Breast epithelium (tissue), 3 donors: ENCODE measurements at regions not wholly inside any gene's neighbourhood (a gene's known extent, or its start where the extent isn't known, plus 50 kb on each side); places are given as distances from the start of the nearest gene placed in this dataset.

Experiments
- CTCF ChIP-seq, 3 donors: fragments of 450-650 bp; IDR thresholded peaks; one replicate each; pipeline ENCODE4 v1.5.1; 2016 to 2017; ENCODE audit warnings: antibody characterized with exemption in 3 of 3, mild to moderate bottlenecking in 3 of 3, moderate library complexity in 3 of 3
- POLR2A ChIP-seq: fragments of 450-650 bp; IDR thresholded peaks from one replicate; pipeline ENCODE4 v1.6.1; 2016; ENCODE audit warnings: antibody characterized with exemption, mild to moderate bottlenecking, moderate library complexity

DNA sequence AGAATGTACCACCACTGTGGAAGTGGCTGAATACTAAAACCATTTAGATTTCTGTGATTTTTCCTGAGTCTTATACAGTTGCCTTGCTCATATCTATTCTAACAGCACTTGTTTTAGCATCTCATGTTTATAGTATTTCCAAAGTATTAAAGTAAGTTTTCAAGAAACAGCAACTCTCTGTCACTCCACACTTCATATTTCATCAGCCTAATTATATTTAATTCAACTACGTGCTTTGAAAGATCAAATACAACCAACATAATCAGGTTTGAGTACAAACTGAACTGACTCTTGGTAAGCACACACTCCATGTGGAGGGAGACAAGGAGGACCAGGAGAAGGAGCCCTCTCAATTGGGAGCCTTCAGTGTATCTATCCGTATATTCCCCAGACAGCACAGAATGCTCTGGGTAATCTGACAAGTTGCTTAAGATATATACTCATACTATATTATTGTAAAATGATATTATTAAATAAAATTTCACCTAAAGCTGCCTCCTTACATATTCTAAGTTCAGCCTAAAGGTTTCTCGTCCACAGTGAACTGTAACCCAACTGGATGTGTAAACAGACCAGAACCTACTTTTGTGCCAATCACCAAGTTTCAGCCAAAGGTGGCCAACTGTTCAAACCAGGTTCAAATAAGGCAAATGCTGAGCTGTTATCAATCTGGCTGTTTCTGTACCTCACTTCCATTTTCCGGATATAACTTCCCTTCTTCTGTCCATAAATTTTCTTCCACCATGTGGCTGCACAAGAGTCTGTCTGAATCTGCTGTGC is 105.0 kb upstream of the RASSF8 start:
- TF ChIP-seq CTCF (IDR thresholded peaks at IDR 0.05) (no peak), POLR2A (no peak)
